Activated CD4-positive, CD25-positive, alpha-beta regulatory T cell treated with anti-CD3 and anti-CD28 coated beads, Interleukin-2, amount 50 U/mL, for 16 hours (primary cell): ENCODE measurements at regions not wholly inside any gene's neighbourhood (a gene's known extent, or its start where the extent isn't known, plus 50 kb on each side); places are given as distances from the start of the nearest gene placed in this dataset.
"Not testable (repeated sequence)": the region's sequence is repeated elsewhere in the genome, so short reads cannot be mapped to it uniquely, and the experiment has no call there.

Experiments
- DNase-seq: peaks from one replicate; pipeline ENCODE4 v3.0.0-alpha.2; 2020; ENCODE audit warnings: low read depth, low spot score

GRCh38 chr18:47412924-47413323 is 161.5 kb upstream of the SKOR2 start:
- no peak for DNase-seq

- DNase-seq = no peak
These were observed 159.7 kb upstream of the SKOR2 start for GRCh38 chr18:47411159-47411558.

GRCh38 chr18:47410139-47410538 is 158.7 kb upstream of the SKOR2 start:
- no peak for DNase-seq

GRCh38 chr18:47409519-47409918 is 158.1 kb upstream of the SKOR2 start:
- no peak for DNase-seq

GRCh38 chr18:47407736-47408135 is 156.3 kb upstream of the SKOR2 start:
- DNase-seq = no peak

GRCh38 chr18:47404845-47405244 is 153.4 kb upstream of the SKOR2 start:
- DNase-seq = no peak

- DNase-seq = no peak
These were observed 152.5 kb upstream of the SKOR2 start for GRCh38 chr18:47403949-47404348.

- DNase-seq = no peak
These were observed 151.9 kb upstream of the SKOR2 start for GRCh38 chr18:47403317-47403716.

- DNase-seq = no peak
These were observed 148.0 kb upstream of the SKOR2 start for GRCh38 chr18:47399475-47399874.

GRCh38 chr18:47397671-47398319 is 146.3 kb upstream of the SKOR2 start:
- DNase-seq = no peak

GRCh38 chr18:47391665-47392064 is 140.2 kb upstream of the SKOR2 start:
- no peak for DNase-seq

GRCh38 chr18:47390410-47391024 is 139.1 kb upstream of the SKOR2 start:
- DNase-seq = no peak

- DNase-seq = no peak
These were observed 137.8 kb upstream of the SKOR2 start for GRCh38 chr18:47389210-47389609.

- no peak for DNase-seq
These were observed 136.4 kb upstream of the SKOR2 start for GRCh38 chr18:47387864-47388263.

- no peak for DNase-seq
These were observed 132.3 kb upstream of the SKOR2 start for GRCh38 chr18:47383729-47384128.

- no peak for DNase-seq
These were observed 130.6 kb upstream of the SKOR2 start for GRCh38 chr18:47381975-47382570.

GRCh38 chr18:47380153-47380552 is 128.7 kb upstream of the SKOR2 start:
- DNase-seq = no peak

- no peak for DNase-seq
These were observed 122.0 kb upstream of the SKOR2 start for GRCh38 chr18:47373465-47373864.

GRCh38 chr18:47370052-47370451 is 118.6 kb upstream of the SKOR2 start:
- no peak for DNase-seq

GRCh38 chr18:47354061-47354460 is 102.6 kb upstream of the SKOR2 start:
- DNase-seq = not testable (repeated sequence)

- DNase-seq = no peak
These were observed 94.6 kb upstream of the SKOR2 start for GRCh38 chr18:47346016-47346415.

GRCh38 chr18:47345291-47345690 is 93.8 kb upstream of the SKOR2 start:
- DNase-seq = no peak

- DNase-seq = no peak
These were observed 91.8 kb upstream of the SKOR2 start for GRCh38 chr18:47343291-47343690.
